ENCODE measurements at regions not wholly inside any gene's neighbourhood (a gene's known extent, or its start where the extent isn't known, plus 50 kb on each side); places are given as distances from the start of the nearest gene placed in this dataset.

GRCh38 chr4:1567808-1568581, 116.1 kb downstream of the FAM53A start (continued):
- TF ChIP-seq CUX1 (CRISPR knock-in tag; IDR thresholded peaks at IDR 0.05) (no peak), ZBTB7A (IDR thresholded peaks at IDR 0.05; ENCODE audit: borderline replicate concordance, control insufficient read depth, low read depth, low read length) (no peak), NEUROD1 (IDR thresholded peaks at IDR 0.05; ENCODE audit: borderline replicate concordance, low read depth, low read length, partially characterized antibody) (no peak), CTCF (IDR thresholded peaks at IDR 0.05 in 2 of 3, conservative IDR thresholded peaks at IDR 0.05 in 1 of 3; ENCODE audit: insufficient read depth in 2 of 3, low read depth in 1 of 3, low read length in 3 of 3) (peak; percentile 23 to 41 (median 30); a peak in 4 of 6 replicates), PURB (CRISPR knock-in tag; IDR thresholded peaks at IDR 0.05; ENCODE audit: low read depth) (no peak), ZBTB40 (IDR thresholded peaks at IDR 0.05) (no peak), ZBTB40 (CRISPR knock-in tag; IDR thresholded peaks at IDR 0.05) (0 out of 2 replicates have a peak, but pooled peaks have one; percentile 13), U2AF1 (optimal IDR thresholded peaks at IDR 0.05; ENCODE audit: low read depth, low read length) (no peak), L3MBTL2 (IDR thresholded peaks at IDR 0.05) (no peak), TAF15 (IDR thresholded peaks at IDR 0.05; ENCODE audit: low read depth, low read length) (no peak), ZC3H8 (IDR thresholded peaks at IDR 0.05) (no peak)

All from K562 (cell line).